Spleen (tissue), 11 donors: ENCODE measurements at regions not wholly inside any gene's neighbourhood (a gene's known extent, or its start where the extent isn't known, plus 50 kb on each side); places are given as distances from the start of the nearest gene placed in this dataset.

Source experiments
- DNase-seq: peaks from one replicate; pipeline ENCODE4 v3.0.0-alpha.2; 2020
- H3K27ac ChIP-seq, 8 donors: fragments of 200-600 bp; sonication (generic) in 7 of 8; 1 replicate in 4 of 8; 2 replicates in 4 of 8; pipeline versions ENCODE4 v1.5.0 to v1.8.0; 2016 to 2021; ENCODE audit warnings: inconsistent platforms in 4 of 8, mild to moderate bottlenecking in 4 of 8, moderate library complexity in 1 of 8
- H3K27me3 ChIP-seq, 7 donors: fragments of 200-600 bp; sonication (generic) in 6 of 7; replicated peaks in 1 of 7; 1 replicate in 4 of 7; 2 replicates in 3 of 7; pipeline versions ENCODE4 v1.5.0 to v1.8.0; 2016 to 2021; ENCODE audit warnings: inconsistent platforms in 3 of 7, mild to moderate bottlenecking in 1 of 7
- H3K36me3 ChIP-seq, 6 donors: fragments of 200-600 bp; sonication (generic) in 5 of 6; 1 replicate in 4 of 6; 2 replicates in 2 of 6; pipeline versions ENCODE4 v1.5.0 to v1.8.0; 2016 to 2021; ENCODE audit warnings: inconsistent platforms in 2 of 6
- H3K4me1 ChIP-seq, 6 donors: fragments of 200-600 bp; sonication (generic) in 5 of 6; 1 replicate in 3 of 6; 2 replicates in 3 of 6; pipeline versions ENCODE4 v1.5.0 to v1.8.0; 2016 to 2021; ENCODE audit warnings: inconsistent platforms in 3 of 6
- H3K4me3 ChIP-seq, 8 donors: fragments of 200-600 bp; sonication (generic) in 7 of 8; 1 replicate in 4 of 8; 2 replicates in 4 of 8; pipeline versions ENCODE4 v1.5.0 to v1.8.0; 2016 to 2021; ENCODE audit warnings: inconsistent platforms in 4 of 8, mild to moderate bottlenecking in 4 of 8, moderate library complexity in 2 of 8
- H3K9me3 ChIP-seq, 8 donors: fragments of 200-600 bp; sonication (generic) in 7 of 8; 1 replicate in 4 of 8; 2 replicates in 4 of 8; pipeline versions ENCODE4 v1.5.0 to v1.8.0; 2016 to 2021; ENCODE audit warnings: inconsistent platforms in 4 of 8
- POLR2A ChIP-seq, 3 donors: fragments of 450-650 bp; IDR thresholded peaks; one replicate each; pipeline ENCODE4 v1.5.1; 2017; ENCODE audit warnings: antibody characterized with exemption in 3 of 3, mild to moderate bottlenecking in 1 of 3
- POLR2AphosphoS5 ChIP-seq, 3 donors: sonication (generic); formaldehyde crosslinking; IDR thresholded peaks; one replicate each; pipeline ENCODE4 v1.5.1; 2017; ENCODE audit warnings: antibody characterized with exemption in 3 of 3
- WGBS, 5 donors: extraction: QIAGEN DNeasy Blood & Tissue Kit in 3 of 5; methylation state at CpG; one replicate each; pipeline versions ENCODE4 v1.1.5 to v1.1.7; 2013 to 2018; 5-methylcytosine and 5-hydroxymethylcytosine counted together
- intact Hi-C: fragments of 100-400 bp; cut with DNase I; formaldehyde crosslinking; loops from one replicate; pipeline ENCODE4 v1.15.0; 2023; ENCODE audit warnings: low total_unique reads
- TF ChIP-seq, protein P1 (sequence below), 11 experiments: fragments of 200-600 bp in 7 of 11; fragments of 450-650 bp in 4 of 11; sonication (generic) in 4 of 11; IDR thresholded peaks in 8 of 11; conservative IDR thresholded peaks in 3 of 11; 1 replicate in 7 of 11; 2 replicates in 4 of 11; pipeline versions ENCODE4 v1.4.0 to v1.8.0; 2016 to 2021; ENCODE audit warnings: antibody characterized with exemption in 11 of 11, inconsistent platforms in 4 of 11, mild to moderate bottlenecking in 1 of 11
- donor health status: healthy with polysubstance abuse.
- donor health status: DM: no; HTN: no; CAD: no; lungs with moderate emphysema.
- donor health status: DM: no; HTN: no; CAD: no.
- donor health status: Bipolar disorder and iron deficiency.
- donor health status: healthy.
- donor health status: DM: no; HTN: no; CAD: no.
- donor health status: DM: yes; HTN: yes; CAD: no.

DNA sequence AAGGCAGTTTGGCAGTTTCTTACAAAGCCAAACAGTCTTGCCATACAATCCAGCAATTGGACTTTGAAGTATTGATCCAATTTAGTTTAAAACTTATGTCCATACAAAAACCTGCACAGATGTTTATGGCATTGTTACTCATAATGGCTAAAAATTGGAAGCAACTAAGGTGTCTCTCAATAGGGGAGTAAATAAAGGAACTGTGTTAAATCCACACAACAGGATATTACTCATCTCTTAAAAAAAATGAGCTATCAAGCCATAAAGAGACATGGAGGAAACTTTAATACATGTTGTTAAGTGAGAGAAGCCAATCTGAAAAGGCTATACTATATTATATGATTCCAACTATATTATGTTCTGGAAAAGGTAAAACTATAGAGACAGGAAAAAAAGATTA lies 313.6 kb upstream of the CD180 start:
- Histone ChIP-seq H3K9me3 (no peaks in the 10 kb centered on the region), H3K27ac (no peak overlapping the region), H3K36me3 (no peaks in the 10 kb centered on the region), H3K27me3 (no peaks in the 10 kb centered on the region), H3K4me3 (no peak overlapping the region), H3K4me1 (peaks cover 0 to 12% (median 6%) of the 10 kb centered on the region in 6 donors)
- DNase-seq: no peak
- TF ChIP-seq POLR2A (IDR thresholded peaks at IDR 0.05) (no peak), POLR2AphosphoS5 (IDR thresholded peaks at IDR 0.05) (no peak)
- TF ChIP-seq, protein P1, sequence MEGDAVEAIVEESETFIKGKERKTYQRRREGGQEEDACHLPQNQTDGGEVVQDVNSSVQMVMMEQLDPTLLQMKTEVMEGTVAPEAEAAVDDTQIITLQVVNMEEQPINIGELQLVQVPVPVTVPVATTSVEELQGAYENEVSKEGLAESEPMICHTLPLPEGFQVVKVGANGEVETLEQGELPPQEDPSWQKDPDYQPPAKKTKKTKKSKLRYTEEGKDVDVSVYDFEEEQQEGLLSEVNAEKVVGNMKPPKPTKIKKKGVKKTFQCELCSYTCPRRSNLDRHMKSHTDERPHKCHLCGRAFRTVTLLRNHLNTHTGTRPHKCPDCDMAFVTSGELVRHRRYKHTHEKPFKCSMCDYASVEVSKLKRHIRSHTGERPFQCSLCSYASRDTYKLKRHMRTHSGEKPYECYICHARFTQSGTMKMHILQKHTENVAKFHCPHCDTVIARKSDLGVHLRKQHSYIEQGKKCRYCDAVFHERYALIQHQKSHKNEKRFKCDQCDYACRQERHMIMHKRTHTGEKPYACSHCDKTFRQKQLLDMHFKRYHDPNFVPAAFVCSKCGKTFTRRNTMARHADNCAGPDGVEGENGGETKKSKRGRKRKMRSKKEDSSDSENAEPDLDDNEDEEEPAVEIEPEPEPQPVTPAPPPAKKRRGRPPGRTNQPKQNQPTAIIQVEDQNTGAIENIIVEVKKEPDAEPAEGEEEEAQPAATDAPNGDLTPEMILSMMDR (IDR thresholded peaks at IDR 0.05 in 8 of 11, conservative IDR thresholded peaks at IDR 0.05 in 3 of 11): no peak
- intact Hi-C loops: no loop called here

DNA sequence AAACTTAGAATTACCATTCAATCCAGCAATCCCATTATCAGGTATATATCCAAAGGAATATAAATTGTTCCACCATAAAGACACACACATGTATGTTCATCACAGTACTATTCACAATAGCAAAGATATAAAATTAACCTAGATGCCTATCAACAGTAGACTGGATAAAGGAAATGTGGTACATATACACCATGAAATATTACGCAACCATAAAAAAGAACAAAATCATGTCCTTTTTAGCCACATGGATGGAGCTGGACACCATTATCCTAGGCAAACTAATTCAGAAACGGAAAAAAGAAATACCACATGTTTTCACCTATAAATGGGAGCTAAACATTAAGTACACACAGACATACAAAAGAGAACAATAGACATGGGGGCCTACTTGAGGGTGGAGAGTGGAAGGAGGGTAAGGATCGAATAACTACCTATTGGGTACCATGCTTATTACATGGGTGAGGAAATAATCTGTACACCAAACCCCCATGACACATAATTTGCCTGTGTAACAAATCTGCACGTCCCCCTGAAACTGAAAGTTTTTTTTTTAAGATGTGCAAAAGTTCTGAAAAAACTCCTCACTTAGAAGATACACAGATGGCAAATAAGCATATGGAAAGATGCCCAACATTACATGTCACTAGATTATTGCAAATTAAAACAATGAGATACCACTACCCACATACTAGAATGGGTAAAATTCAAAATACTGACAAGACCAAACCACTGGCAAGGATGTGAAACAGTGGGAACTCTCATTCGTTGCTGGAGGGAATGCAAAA lies 313.0 kb upstream of the CD180 start:
- 60 to 85% (median 74%) methylated on average over 5 of the region's 5 CpGs for WGBS, 5 donors
- H3K27ac ChIP-seq: no peak overlapping the region
- no peak for DNase-seq
- H3K36me3 ChIP-seq: no peaks in the 10 kb centered on the region
- H3K9me3 ChIP-seq: no peaks in the 10 kb centered on the region
- H3K27me3 ChIP-seq: no peaks in the 10 kb centered on the region
- no peak overlapping the region for H3K4me3 ChIP-seq
- peaks cover 0 to 6% (median 2%) of the 10 kb centered on the region in 6 donors for H3K4me1 ChIP-seq
- TF ChIP-seq POLR2AphosphoS5 (IDR thresholded peaks at IDR 0.05): no peak
- TF ChIP-seq POLR2A (IDR thresholded peaks at IDR 0.05): no peak
- TF ChIP-seq, protein P1 (IDR thresholded peaks at IDR 0.05 in 8 of 11, conservative IDR thresholded peaks at IDR 0.05 in 3 of 11): no peak
- intact Hi-C loops: no loop called here

DNA sequence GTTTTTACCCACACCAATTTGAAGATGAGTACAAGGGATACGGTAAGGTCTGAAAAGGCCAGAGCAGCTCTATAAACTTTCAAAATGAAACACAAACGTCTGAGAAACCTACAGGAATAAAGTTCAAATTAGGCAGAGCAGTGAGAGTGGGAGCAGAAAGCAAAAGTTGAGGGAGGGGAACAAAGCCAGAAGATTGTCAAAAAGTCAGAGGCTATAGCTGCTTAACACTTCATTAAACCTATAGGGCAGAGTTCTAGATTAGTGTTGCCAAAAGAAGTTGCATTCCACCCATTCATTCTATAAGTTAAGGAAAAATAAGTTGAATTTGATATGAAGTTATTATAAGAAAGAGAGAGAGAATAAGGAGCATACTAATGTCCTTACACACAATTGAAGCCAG lies 309.6 kb upstream of the CD180 start:
- Histone ChIP-seq H3K27me3 (no peaks in the 10 kb centered on the region), H3K4me3 (no peak overlapping the region), H3K4me1 (no peaks in the 10 kb centered on the region), H3K27ac (no peak overlapping the region), H3K36me3 (no peaks in the 10 kb centered on the region), H3K9me3 (no peaks in the 10 kb centered on the region)
- WGBS, 5 donors: 72 to 93% (median 76%) methylated on average over 2 of the region's 2 CpGs
- no peak for DNase-seq
- TF ChIP-seq POLR2AphosphoS5 (IDR thresholded peaks at IDR 0.05) (no peak), POLR2A (IDR thresholded peaks at IDR 0.05) (no peak)
- TF ChIP-seq, protein P1 (IDR thresholded peaks at IDR 0.05 in 8 of 11, conservative IDR thresholded peaks at IDR 0.05 in 3 of 11): no peak
- intact Hi-C loops: no loop called here

DNA sequence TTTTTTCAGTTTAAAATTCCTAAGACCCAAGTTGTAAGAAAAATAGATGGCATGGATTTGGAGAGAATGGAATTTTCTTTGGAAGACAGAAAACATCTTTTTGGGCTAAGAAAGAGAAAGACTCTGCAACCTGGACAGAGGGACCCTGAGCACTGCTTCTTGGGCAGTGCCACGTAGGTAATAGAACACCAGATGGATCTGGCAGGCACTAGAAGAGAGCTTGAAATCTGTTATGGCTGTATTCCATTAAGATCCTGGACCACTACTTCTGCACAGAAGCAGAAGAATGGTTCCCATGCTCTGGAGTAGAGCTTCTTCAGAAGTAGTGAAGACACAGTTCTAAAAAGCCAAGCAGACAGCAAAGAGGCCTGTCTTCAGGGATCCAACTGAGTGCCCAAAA lies 306.4 kb upstream of the CD180 start:
- TF ChIP-seq POLR2A (IDR thresholded peaks at IDR 0.05) (no peak), POLR2AphosphoS5 (IDR thresholded peaks at IDR 0.05) (no peak)
- TF ChIP-seq, protein P1 (IDR thresholded peaks at IDR 0.05 in 8 of 11, conservative IDR thresholded peaks at IDR 0.05 in 3 of 11): no peak
- 85 to 94% (median 92%) methylated on average over 1 of the region's 1 CpG for WGBS, 5 donors
- intact Hi-C loops: no loop called here
- no peak overlapping the region for H3K4me3 ChIP-seq
- H3K27ac ChIP-seq: no peak overlapping the region
- H3K36me3 ChIP-seq: no peaks in the 10 kb centered on the region
- no peak for DNase-seq
- no peaks in the 10 kb centered on the region for H3K27me3 ChIP-seq
- H3K4me1 ChIP-seq: no peaks in the 10 kb centered on the region
- H3K9me3 ChIP-seq: peaks cover 0 to 18% (median 12%) of the 10 kb centered on the region in 8 donors
